ENCODE measurements at regions not wholly inside any gene's neighbourhood (a gene's known extent, or its start where the extent isn't known, plus 50 kb on each side); places are given as distances from the start of the nearest gene placed in this dataset.

DNA sequence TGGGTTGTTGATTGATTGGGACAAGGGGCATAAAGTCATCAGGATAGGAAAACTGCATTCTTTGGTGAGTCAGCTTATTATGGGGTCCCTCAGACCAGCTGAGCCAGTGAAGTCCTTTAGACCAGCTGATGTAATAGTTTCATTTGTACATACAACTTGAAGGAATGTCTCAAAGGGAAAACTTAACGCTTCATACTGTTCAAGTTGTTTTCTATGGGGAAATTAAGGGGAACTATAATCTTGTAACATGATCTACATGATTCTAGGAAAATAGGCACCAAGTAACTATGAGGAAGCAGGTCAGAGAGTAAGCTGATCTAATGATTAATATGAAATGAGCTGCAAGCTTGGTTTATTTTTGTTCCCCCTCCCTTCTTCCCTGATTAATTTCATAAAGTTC, 175.1 kb upstream of the GRID2 start:
- TF ChIP-seq, protein P1, sequence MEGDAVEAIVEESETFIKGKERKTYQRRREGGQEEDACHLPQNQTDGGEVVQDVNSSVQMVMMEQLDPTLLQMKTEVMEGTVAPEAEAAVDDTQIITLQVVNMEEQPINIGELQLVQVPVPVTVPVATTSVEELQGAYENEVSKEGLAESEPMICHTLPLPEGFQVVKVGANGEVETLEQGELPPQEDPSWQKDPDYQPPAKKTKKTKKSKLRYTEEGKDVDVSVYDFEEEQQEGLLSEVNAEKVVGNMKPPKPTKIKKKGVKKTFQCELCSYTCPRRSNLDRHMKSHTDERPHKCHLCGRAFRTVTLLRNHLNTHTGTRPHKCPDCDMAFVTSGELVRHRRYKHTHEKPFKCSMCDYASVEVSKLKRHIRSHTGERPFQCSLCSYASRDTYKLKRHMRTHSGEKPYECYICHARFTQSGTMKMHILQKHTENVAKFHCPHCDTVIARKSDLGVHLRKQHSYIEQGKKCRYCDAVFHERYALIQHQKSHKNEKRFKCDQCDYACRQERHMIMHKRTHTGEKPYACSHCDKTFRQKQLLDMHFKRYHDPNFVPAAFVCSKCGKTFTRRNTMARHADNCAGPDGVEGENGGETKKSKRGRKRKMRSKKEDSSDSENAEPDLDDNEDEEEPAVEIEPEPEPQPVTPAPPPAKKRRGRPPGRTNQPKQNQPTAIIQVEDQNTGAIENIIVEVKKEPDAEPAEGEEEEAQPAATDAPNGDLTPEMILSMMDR (IDR thresholded peaks at IDR 0.05; ENCODE audit: borderline replicate concordance, extremely low read depth, low read length, poor library complexity, severe bottlenecking): no peak
- no peak for TF ChIP-seq EZH2 (IDR thresholded peaks at IDR 0.05; ENCODE audit: borderline replicate concordance, low read depth, low read length, severe bottlenecking)
